ENCODE measurements at regions not wholly inside any gene's neighbourhood (a gene's known extent, or its start where the extent isn't known, plus 50 kb on each side); places are given as distances from the start of the nearest gene placed in this dataset.

- TF ChIP-seq EZH2 (IDR thresholded peaks at IDR 0.05; ENCODE audit: low read length): no peak
- TF ChIP-seq, protein P1, sequence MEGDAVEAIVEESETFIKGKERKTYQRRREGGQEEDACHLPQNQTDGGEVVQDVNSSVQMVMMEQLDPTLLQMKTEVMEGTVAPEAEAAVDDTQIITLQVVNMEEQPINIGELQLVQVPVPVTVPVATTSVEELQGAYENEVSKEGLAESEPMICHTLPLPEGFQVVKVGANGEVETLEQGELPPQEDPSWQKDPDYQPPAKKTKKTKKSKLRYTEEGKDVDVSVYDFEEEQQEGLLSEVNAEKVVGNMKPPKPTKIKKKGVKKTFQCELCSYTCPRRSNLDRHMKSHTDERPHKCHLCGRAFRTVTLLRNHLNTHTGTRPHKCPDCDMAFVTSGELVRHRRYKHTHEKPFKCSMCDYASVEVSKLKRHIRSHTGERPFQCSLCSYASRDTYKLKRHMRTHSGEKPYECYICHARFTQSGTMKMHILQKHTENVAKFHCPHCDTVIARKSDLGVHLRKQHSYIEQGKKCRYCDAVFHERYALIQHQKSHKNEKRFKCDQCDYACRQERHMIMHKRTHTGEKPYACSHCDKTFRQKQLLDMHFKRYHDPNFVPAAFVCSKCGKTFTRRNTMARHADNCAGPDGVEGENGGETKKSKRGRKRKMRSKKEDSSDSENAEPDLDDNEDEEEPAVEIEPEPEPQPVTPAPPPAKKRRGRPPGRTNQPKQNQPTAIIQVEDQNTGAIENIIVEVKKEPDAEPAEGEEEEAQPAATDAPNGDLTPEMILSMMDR (optimal IDR thresholded peaks at IDR 0.05 in 1 of 3, IDR thresholded peaks at IDR 0.05 in 1 of 3, conservative IDR thresholded peaks at IDR 0.05 in 1 of 3; ENCODE audit: extremely low read depth in 1 of 3, insufficient read depth in 2 of 3, low read length in 3 of 3): no peak
Observed at GRCh38 chr4:13243152-13243551, 241.0 kb downstream of the RAB28 start.

All from keratinocyte (primary cell).